NCI-H2107 treated with DMSO at 0.1 percent for 48 hours (cell line): ENCODE measurements at regions not wholly inside any gene's neighbourhood (a gene's known extent, or its start where the extent isn't known, plus 50 kb on each side); places are given as distances from the start of the nearest gene placed in this dataset.
"Not testable (repeated sequence)": the region's sequence is repeated elsewhere in the genome, so short reads cannot be mapped to it uniquely, and the experiment has no call there.

ENCODE experiments used
- DNase-seq: peaks from one replicate; lab custom pipeline; 2025; ENCODE audit not compliant: unreplicated experiment; lab: John Stamatoyannopoulos, UW

DNA sequence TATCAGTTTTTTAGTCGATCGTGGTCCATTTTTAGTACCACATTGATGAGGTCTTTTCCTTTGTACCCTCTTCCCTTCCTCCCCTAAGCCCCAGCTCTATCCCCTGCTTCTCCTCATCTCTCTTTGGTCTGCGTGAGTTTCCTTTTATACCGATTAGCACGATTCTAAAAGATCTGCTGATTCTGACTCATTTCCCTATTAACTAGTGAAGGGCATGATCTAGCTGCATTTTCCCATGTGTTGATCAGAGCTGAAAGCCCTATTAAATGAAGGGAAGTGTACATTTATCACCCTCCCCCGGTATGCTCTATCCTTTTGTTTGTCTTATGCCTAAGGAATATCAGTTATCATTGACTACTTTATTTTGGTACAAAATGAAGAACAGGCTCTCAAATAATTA, 181.7 kb upstream of the NPY2R start:
- DNase-seq = no peak

DNA sequence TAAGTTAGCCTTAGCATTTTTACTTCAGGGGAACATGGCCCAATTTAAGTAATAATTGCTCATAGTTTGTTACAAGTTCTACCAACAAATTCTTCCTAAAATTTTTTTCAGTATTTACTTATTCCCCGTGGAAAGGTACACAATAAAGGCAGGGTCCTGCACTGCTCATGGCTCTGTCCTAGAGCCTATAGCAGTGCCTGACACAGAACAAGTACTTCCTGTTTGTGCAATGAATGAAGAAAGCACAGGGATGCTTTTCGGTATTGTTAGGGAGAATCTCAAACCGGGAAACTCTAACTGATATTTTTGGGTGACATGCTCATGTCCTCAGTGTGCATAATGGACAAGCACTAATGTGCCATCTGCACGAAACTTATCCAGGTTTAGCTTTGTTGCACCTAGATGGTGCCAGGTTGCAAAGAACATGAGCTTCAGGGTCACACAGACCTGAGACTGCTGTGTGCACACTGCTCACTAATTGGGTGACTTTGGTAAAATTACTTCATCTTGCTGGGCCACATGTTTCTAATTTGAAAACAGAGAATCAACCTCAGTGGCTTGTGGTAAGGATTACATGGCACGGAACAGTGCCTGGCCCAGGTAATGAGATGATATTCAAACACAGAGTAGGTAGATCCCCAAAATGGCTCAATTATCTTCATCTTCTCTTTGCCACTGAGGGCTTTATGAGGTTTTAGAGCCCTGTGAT, 175.8 kb upstream of the NPY2R start:
- DNase-seq = no peak

DNA sequence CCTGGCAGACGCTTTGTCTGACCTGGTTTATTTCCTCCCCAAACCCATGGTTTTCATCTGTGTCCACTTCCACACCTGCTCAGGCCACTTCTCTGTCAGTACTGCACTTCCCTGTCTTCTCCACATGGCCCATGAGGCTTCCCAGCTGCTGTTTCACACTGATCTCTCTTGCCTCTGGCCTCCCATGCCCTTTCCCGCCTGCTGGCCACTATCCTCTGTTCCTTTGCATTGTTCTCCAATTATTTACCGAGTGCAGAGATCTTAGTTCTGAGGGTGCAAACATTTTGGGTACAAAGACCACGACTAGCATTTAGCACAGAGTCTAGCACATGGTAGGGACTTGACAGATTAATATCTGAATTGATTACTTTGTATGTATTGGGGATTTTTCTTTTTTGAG, 174.8 kb upstream of the NPY2R start:
- no peak for DNase-seq

DNA sequence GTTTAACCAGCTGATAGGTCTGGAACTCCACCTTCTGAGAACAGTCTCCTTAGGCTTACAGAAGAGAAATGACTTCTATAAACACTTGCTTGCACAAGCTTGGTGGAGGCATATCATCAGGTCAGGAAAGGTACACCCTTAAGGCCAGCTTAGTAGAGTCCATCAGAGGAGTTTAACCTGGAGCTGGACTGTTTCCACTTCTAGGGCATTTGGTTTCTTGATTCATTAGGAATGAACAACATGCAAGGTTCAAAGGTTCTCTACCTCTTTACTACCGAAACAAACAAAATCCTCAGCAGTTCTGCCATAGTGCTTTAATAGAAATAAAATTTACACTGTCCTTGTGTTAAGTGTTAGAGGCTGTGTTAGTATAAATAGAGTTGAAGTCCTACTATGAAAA, 171.4 kb upstream of the NPY2R start:
- no peak for DNase-seq

DNA sequence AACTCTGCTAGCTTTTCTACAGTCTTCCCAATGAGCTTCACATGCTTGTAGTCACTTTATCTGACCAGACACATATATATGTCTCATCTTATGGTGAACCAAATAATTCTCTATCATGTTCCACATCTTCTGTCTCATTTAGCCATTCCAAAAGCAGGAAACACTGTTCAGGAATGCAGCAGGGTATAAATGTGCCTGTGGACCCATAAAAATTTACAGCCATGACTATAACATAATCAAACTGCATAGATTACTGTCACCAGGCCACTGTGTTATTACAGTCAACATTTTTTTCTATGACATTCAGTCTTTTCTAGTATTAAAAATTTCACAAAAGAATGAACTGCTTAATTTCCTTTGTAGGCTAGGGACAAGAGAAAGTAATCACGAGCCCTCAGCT, 170.0 kb upstream of the NPY2R start:
- no peak for DNase-seq

DNA sequence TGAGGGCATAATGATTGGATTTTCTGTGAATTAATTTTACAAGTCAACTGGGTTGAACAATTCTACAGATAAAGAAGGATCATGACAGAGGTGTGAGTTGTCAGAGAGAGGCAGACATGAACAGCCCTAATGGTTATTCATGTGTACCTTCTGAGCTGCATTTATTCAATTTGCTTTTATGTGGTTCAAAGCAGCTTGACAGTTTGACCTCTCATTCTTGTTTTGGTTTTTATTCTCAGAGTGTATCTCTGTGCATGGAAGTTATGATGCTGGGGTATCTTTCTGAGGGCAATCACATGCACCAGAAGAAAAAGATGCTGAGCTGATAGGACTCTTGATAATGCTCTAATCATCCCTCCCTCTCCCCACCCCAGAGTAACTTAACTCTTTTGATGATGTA, 169.3 kb upstream of the NPY2R start:
- no peak for DNase-seq

DNA sequence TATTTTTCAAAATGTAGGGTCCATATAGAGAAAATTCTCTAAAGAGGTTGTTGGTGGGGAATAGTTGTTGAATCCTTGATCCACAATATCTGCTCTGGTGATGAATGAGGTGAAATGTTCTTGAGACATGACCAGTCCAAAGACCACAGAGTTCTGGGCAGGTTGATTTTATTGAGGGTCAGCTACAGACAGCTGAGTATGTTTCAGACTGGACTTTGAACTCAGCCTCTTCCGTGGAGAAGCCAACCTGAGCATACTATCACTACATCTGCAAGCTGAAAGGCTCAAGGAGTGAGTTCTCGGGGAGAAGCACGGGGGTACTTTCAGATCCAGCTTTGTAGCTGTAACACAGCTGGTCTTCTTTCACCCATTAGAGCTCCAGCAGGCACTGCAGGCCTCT, 168.4 kb upstream of the NPY2R start:
- no peak for DNase-seq

DNA sequence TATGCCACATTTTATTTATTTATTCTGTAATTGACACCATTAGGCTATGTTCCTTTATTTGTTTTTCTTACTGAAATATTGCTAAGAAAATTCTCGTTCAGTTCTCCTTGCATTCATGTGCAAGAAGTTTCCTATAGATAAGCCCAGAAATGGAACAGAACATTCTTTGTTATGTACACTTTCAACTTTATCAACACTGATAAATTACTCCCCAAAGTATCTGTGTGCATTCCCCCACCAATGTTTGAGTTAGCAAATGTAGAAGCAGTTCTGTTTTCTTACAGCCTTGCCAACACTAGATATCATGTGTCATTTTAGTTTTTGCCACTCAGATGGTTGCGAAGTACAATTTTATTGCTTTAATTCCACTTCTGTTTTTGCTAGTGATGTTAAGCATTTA, 166.4 kb upstream of the NPY2R start:
- DNase-seq = no peak

DNA sequence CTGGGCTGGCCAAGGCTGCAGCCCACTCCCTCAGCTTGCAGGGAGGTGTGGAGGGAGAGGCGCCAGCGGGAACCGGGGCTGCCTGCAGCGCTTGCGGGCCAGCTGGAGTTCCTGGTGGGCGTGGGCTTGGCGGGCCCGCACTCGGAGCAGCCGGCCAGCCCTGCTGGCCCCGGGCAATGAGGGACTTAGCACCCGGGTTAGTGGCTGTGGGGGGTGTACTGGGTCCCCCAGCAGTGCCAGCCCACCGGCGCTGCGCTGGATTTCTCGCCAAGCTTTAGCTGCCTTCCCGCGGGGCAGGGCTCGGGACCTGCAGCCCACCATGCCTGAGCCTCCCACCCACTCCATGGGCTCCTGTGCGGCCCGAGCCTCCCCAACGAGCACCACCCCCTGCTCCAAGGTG, 164.2 kb upstream of the NPY2R start:
- not testable (repeated sequence) for DNase-seq

DNA sequence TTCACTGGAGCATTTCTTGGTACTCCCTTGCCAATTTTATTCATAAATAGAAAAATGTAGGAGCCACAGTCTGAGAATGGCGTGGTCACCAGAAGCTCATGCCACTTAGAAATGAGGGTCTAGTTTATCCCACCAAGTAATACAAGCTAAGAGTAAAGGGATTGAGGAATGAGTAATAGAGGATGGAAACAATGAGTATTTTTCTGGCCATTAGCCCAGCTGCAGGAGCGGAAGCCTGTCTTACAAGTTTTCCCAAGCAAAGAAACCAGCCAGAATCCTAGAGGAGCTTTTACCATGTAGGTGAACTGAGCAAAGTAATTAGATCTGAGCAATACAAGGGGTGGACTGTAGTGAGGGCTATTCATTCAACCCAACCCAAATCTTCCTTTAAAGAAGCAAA, 160.7 kb upstream of the NPY2R start:
- DNase-seq = no peak

DNA sequence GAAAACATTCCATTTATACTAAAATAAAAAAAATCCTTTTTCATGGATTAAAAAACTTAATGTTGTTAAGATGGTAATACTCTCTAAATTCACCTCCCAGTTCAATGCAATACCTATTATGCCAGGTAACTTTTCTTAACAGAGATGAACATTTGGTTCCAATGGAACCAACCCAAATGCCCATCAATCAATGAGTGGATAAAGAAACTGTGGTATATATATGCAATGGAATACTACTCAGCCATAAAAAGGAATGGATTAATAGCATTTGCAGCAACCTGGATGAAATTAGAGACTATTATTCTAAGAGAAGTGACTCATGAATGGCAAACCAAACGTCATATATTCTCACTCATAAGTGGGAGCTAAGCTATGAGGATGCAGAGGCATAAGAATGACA, 154.4 kb upstream of the NPY2R start:
- not testable (repeated sequence) for DNase-seq

DNA sequence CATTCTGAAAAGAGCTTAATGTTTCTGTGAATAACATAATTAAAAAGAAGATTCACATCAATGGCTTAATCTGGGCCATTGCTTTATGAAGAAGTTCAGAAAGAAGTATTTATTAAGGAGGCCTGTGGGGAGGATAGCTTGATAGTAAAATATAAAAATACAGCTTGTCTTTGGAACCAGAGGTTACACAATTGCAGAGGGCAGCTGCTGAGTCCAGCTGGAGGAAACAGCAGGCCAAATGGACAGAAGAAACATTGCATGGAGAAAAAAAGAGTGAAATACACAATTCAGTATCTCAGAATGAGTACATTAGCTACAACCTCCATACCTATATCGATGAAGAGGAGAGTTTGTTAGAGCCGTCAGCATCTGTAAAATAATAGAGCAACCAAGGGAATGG, 148.0 kb upstream of the NPY2R start:
- DNase-seq = no peak

DNA sequence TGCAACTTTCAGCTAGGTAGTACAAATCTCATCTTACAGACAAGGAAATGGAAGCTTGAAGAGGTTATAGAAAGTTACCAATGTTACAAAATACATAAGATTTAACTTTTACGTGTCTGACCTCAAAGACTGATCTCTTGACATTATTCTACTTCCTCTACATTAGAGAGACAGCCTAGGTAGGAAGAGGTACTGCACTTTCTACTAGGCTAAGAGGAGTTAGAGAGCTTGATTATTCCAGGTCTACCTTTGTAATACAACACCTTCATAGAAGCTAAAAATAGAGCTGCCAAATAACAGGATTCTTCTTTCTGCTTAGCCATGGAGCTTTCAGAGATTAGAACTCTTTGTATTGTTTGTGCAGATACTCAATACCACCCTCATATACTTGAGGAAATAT, 147.6 kb upstream of the NPY2R start:
- DNase-seq = no peak

DNA sequence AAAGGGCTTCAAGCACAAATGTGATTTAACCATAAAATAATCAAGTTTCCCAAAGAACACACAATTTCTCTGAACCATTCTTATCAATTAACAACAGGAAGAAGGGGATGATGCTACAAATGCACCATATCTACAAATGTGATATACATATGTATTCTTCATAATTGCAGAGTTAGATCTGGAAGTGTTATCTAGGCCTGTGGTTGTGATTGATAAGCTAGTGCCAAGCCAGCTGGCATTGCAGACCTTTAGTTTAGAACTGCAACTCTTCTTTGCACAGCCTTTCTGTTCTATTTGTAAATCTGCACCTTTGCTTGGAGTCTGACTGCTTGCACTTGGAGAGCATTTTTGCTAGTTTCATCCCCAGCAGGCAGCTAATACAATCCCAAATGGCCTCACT, 145.5 kb upstream of the NPY2R start:
- no peak for DNase-seq

DNA sequence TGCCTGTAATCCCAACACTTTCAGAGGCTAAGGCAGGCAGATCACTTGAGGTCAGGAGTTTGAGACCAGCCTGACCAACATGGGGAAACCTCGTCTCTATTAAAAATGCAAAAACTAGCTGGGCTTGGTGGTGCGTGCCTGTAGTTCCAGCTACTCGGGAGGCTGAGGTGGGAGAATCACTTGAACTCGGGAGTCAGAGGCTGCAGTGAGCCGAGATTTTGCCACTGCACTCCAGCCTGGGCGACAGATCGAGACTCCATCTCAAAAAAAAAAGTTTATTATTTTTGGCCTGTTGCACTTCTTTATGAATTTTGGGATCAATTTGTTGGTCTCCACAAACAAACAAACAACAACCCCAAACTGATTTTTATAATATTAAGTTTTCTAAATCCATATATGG, 143.5 kb upstream of the NPY2R start:
- DNase-seq = not testable (repeated sequence)

DNA sequence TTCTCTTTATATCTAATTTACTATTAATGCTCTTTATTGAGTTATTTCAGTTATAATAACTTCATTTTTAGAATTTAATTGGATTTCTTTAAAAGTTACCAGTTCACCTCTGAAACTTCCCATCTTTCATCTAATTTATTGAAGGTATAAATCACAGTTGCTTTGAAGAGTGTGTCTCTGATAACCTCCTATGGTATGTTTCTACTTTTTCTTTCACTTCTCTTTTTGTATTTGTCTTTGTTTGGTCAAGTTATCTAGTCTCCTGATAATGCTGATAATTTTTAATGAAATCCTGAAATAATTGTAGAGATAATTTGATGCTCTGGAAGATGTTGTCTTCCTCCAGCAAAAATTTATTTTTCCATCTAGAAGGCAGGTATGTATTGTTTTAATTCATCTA, 141.6 kb upstream of the NPY2R start:
- DNase-seq = no peak

DNA sequence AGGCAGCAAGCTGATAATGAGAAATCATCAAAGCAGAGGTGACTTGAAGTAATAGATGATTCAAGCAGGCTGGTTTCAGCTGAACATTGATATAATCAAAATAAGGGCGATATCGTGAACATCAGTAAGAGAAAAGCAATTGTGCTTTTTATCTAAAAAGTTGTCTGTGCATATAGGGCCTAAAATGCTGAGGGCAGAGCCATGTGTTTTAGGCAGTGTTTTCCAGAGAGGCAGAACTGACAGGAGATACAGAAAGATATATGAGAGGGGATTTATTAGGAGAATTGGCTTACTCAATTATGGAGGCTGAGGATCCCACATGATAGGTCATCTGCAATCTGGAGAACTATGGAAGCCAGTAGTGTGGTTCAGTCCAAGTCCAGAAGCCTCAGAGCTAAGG, 136.5 kb upstream of the NPY2R start:
- no peak for DNase-seq

DNA sequence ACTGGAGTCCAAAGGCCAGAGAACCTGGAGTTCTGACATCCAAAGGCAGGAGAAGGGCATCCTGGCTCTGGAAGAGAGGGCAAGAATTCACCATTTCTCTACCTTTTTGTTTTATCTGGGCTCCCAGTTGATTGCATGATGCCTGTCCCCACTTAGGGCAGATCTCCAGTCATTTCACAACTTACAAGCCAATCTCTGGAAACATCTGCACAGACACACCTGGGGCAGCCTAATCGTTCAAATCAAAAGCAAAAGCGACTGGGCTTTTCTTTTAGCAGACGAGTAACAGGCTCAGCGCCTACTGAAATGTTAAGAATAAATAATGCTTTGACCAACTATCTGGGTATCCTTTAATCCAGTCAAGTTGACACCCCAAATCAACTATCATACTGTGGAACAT, 136.0 kb upstream of the NPY2R start:
- no peak for DNase-seq

DNA sequence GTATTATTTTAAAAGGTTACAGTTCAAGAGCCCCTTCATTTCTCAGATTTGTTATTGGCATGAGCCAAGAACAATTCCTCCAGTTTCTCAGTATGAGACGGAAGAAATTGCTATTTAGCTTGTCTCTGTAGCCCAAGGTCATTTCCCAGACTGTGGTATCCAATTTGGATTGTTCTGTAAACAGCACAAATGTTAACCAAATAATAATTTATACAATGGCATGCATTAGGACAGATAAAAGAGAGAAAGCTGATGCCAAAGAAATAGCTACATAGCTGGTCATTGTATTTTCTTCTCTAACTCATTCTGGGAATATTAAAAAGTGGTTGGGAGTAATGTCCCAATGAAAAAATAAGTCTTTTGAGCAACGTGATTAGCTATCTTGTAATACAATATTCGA, 134.6 kb upstream of the NPY2R start:
- no peak for DNase-seq

DNA sequence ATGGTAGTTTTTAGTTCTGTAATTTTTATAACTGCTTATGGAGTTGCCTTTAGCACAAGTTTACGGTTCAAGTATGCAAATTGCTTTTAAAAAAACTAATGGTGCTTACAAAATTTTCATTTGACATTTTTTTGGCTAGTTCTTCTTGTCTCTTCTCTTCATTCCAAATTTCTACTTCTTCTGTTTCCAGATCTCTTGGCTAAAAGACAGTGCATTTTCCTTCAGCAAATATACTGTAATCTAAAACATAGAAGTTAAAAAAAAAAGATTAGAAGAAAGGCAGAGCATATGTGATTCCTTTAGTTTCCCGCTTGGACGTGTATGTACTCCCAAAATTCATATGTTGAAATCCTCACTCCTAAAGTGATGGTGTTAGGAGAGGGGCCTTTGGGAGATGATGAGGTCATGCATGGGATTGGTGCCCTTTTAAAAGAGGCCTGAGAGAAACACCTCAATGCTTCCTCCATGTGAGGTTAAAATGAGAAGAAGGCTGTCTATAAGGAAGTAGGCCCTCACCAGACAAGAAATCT, 132.1 kb upstream of the NPY2R start:
- no peak for DNase-seq

DNA sequence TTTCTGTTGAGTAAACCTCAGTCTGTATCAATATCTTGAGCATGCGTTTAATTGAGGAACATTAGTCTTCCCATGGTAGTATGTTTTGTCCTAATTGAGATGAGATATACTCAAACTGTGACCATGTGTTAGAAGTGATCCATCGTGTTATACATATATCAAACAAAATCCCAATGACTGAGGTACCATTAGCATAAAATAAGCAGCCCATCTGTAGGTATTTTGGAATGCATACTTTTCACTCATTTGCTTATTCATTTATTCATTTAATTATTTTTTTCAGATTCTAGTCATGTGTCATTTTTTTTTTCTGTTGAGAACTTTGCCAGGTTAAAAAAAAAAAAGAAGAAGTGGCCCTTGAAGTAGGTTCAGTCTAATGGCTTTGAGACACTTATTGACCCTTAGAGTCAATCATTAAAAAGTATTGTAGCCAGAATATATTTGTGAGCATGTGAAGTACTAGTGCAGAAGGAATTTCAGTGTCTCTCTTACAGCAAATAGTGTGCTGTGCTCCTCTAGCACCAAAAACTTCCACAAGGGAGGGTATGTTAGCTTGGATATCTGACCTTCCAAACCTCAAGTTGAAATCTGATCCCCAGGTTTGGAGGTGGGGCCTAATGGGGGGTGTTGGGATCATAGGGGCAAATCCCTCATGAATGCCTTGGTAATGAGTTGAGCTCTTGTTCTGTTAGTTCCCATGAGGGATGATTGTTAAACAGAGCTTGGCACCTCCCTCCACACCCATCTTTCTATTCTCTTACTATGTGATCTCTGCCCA, 130.8 kb upstream of the NPY2R start:
- no peak for DNase-seq

DNA sequence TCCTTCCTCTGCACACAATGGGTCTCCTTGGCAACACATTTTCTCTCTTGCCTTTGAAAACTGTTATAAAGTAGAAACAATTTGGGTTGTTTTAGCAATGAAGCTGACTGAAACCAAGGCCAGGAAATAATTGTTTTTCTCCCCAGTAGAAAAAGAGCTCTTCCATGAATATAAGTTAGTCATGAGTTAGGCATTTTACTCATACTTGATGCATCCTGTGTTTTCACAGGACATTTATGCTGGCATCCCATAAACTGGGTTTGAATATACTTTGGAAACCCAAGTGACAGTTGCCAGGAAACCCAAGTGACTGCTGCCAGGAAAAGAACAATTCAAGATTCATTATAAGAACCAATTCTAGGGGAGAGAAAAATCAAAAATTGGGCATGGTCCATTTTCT, 128.6 kb upstream of the NPY2R start:
- no peak for DNase-seq

DNA sequence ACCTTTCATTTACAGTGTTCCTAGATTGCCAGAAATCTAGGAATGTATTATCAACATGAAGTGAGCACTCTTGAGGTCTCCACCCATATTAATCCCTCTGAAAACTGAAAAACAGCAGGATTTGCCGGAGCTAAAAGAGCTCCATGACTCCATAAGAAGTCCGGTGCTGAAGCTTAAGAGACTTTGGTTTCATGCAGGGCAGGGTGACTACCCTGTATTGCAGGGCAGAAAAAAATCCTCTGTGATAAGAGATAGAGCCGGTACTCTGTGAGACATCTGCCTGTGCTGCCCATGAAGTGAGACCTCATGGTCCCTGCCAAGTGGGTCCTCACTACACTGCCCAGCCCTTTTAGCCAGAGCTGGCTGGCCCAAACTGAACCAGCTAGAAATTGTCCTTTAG, 127.2 kb upstream of the NPY2R start:
- no peak for DNase-seq
